GM12891 (cell line): ENCODE measurements at regions not wholly inside any gene's neighbourhood (a gene's known extent, or its start where the extent isn't known, plus 50 kb on each side); places are given as distances from the start of the nearest gene placed in this dataset.

Experiments
- PAX5 ChIP-seq: IDR thresholded peaks from 2 replicates; pipeline ENCODE4 v1.6.1; 2011; ENCODE audit warnings: low read length, moderate library complexity, mild to moderate bottlenecking; ENCODE audit not compliant: insufficient read depth, severe bottlenecking
- POLR2A ChIP-seq: IDR thresholded peaks from 2 replicates; pipeline ENCODE4 v1.6.1; 2011; ENCODE audit warnings: low read depth, low read length, control low read depth
- POLR2AphosphoS5 ChIP-seq: IDR thresholded peaks from 2 replicates; pipeline ENCODE4 v1.6.1; 2011; ENCODE audit warnings: low read depth, low read length, control low read depth
- SPI1 ChIP-seq: IDR thresholded peaks from 2 replicates; pipeline ENCODE4 v1.6.1; 2011; ENCODE audit warnings: low read depth, low read length, control low read depth
- TAF1 ChIP-seq: IDR thresholded peaks from 2 replicates; pipeline ENCODE4 v1.6.1; 2011; ENCODE audit warnings: low read depth, low read length, control low read depth

GRCh38 chr10:57993302-57993701, 274.4 kb downstream of the IPMK start:
- no peak for TF ChIP-seq TAF1
- TF ChIP-seq POLR2A = no peak
- no peak for TF ChIP-seq POLR2AphosphoS5
- TF ChIP-seq PAX5 = no peak
- TF ChIP-seq SPI1 = no peak
